ENCODE measurements at regions not wholly inside any gene's neighbourhood (a gene's known extent, or its start where the extent isn't known, plus 50 kb on each side); places are given as distances from the start of the nearest gene placed in this dataset.
"Not testable (repeated sequence)": the region's sequence is repeated elsewhere in the genome, so short reads cannot be mapped to it uniquely, and the experiment has no call there.

DNA sequence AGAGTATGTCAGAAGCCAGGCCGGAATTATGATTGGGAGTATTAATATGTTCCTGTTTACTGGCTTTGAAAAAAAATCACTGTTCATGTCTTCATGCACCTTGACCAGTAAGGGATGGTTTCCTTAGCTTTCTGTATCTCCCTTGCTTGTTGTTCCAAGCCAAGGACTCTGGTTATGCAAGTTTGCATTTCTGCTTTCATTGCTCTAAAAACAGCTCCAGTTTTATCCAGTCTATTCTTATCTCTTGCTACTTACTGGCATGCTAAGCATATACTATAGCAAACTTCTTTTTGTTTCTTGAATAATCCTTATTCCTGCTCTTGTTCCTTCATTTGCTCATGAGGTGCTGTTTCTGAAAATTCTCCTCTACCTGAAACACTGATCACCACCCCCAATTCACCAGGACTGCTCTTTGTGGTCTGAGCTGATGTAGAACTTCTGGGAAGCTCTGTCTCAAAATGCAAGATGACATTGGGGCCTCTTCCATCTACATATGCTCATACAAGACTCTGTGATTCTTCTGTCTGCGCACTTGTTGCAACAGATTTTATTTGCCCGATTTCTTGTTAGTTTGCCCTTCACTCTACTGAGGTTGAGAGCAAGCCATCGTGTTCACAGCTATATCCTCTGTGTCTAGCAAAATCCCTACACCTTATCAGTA lies 173.0 kb downstream of the EBLN2 start:
- peak; percentile 7 for DNase-seq

DNA sequence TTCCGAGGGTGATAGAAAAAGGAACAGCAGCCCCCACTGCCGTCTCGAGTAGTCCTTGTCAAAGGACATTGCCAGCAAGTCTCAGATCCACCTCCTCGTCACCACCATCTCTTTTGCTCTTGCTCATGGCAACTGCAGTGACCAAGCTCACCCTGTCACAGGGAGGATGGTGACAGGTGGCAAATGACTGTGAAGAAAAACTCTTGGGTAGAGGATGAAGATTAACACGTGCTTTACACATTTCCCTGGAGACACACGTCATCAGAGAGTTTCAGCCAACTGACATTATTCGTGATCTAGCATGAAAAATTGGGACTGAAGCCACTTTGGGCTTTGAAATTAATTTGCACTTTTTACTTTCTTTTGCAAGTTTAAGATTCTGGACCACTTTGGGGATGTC lies 174.3 kb downstream of the EBLN2 start:
- DNase-seq, result no peak

DNA sequence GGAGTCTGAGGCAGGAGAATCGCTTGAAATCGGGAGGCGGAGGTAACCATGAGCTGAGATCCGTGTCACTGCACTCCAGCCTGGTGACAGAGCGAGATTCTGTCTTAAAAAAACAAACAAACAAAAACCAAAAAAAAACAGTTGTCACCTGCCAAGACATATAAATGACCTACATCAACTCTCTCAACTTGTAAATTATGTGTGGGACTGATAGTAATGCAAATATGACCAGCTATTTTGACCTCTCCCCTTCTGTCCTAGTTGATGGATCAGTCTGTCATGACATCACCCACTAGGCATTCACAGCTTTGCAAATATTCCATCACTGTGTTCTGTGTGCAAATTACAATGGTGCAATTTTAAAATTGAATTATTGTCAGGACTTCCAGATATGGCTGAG lies 175.4 kb downstream of the EBLN2 start:
- DNase-seq, result no peak

DNA sequence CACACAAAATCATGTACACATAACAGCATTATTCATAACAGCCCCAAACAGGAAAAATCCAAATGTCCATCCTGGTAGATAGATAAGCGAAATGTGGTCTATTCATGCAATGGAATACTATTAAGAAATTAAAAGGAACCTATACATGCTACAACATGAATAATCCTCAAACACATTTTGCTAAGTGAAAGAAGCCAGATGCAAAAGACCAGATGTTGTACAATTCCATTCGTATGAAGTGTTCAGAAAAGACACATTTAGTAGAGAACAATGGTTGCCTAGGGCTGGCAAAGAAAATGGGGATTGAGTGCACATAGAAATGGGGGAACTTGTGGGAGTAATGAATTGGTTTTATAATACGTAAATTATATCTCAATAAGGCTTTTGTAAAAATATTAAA lies 182.3 kb downstream of the EBLN2 start:
- no peak for DNase-seq

DNA sequence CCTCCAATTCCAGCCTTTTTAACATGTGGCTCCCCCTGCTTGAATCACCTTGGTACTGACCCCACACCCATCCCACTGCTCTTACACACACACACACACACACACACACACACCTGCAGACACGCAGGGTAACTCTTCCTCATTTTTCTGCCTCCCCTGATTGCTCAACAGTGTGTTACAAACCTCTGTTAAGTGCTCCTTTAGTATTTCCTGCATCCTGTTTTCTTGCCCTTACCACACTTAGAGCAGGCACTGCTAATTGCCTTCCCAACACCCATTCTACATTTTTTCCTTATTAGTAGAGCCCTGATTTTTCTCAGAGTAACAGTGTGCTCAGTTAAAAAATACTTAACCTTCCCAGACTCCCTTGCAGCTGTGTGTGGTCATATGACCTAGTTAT lies 184.0 kb downstream of the EBLN2 start:
- DNase-seq, result no peak

DNA sequence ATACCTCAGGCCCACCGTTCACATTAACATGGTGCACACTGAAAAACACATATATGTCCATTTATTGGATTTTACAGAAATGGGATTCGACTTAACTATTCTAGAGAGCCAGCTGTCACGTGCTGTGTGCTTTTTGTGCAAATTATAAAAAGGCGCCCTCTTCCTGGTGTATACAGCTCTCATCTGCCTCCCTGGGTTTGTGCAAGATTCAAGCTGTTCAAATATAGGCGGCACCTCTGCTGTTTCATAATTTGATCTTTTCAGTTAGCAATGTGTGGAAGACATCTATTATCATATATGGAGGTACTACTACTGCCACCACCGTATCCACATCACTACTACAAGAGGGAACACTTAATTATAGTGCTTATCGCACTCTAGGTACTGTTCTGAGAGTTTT lies 187.6 kb downstream of the EBLN2 start:
- DNase-seq, result no peak

DNA sequence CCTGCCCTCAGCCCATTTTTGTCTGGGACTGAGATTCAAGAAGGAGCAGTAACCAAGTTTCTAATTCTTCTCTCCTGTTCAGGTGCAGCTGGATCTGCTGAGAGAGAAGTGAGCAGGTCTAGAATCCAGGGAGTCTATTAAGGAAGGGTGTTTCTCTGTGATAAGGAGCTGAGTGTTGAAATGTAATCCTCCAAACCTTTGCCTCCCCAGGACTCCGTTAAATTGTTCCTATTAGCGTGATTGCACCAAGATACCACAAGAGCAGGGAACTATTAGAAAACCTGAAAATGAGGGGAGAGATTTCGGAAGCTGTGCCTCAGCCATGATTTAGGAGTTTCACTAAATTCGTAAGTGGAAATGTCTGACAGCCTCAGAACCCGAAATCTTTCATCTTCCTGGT lies 192.6 kb downstream of the EBLN2 start:
- no peak for DNase-seq

DNA sequence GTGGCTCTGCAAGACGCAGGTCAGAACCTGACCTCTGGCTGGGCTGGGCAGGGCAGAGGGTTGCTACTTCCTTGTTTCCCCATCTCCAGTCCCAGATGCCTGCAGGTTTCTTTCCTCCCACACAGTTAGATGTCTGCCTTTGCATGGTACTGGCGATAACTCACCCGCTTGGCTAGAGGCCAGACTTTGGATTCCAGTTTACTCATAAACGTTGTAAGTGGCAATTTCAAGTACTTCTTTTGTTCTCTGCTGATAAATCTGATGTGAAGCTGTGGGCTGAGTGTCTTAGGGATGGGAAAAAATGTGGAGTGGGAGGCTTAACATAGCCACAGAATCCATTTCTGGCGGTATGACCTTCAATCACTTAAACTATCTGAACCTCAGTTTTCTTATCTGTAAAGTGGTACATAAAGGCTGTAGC lies 194.2 kb downstream of the EBLN2 start:
- DNase-seq, result no peak

DNA sequence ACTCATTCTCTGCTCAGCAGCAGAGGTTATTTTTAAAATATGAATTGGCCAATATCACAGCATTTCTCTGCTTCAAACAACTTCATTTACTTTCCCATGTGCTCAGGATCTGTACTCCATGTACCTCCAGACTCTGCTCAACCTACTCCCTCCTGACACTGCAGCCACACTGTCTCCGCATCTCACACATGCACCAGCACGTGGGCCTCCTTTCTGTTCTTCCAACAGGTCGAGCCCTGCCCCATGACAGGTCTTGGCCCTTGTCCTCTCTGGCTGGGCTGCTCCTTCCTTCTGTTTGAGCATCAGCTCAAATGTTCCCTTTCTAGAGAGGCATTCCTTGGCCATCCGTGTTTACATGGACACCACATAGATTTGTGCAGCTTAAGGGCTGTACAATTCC lies 195.7 kb downstream of the EBLN2 start:
- DNase-seq, result no peak

DNA sequence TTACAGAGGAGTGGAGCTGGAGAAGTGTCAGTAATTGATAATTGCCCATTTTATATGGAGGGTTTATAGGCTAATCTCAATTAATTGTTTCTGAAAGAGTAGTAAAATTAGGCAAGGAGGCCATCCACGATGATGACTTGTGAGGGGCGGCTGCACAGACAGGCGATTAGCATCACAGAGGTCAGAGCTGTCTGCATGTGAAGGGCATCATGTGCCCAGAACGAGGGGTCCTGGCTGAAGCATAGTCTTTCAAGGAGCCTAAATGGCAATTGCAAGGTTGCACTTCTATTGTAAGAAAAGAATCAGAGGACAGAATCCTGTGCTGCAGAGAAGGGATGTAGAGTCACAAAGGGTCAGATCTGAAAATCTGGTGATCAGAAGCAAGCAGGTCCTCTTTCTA lies 196.6 kb downstream of the EBLN2 start:
- no peak for DNase-seq

DNA sequence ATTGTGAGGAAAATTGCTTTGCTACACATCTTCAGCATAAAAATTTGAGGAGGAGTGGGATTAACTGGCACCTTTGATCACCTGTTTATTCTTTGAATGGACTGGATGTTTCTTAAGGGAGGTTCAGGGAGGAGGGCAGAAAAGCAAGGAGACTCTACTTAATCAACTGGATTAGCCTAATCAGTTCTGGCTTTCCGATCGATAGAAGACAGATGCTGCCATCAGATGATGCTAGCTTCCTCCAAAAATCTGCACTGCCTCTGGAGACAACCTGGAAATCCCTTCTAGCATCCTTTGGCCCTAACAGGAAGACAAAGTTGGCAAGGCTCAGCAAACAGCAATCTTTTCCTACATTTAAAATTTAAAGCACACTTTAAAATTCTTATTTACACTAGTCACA lies 197.8 kb downstream of the EBLN2 start:
- DNase-seq, result no peak

DNA sequence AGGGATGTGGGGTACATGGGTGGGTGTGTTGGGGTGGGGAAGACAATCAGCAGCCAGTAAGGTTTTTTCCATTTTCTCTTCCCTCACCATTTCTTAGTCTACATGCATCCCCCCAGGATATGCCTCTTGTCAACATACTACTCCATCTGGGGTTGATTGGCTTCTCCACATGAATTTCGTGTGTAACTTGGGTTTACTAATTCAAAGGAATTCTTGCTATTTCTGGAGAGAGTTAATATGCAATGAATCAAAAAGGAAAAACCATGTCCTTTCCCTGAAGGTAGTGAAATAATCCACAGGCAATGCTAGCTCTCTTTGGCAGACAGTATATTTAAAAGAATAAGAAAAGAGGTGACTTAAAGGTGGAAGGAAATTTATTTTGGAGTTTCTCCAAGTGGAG lies 198.4 kb downstream of the EBLN2 start:
- no peak for DNase-seq

DNA sequence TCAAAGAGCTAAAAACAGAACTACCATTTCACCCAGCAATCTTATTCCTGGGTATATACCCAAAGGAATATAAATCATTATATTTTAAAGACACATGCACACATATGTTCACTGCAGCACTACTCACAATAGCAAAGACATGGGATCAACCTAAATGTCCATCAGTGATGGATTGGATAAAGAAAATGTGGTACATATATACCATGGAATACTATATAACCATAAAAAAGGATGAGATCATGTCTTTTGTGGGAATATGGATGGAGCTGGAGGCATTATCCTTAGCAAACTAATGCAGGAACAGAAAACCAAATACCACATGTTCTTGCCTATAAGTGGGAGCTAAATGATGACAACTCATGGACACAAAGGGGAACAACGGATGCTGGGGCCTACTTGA lies 205.1 kb downstream of the EBLN2 start:
- DNase-seq, result not testable (repeated sequence)

DNA sequence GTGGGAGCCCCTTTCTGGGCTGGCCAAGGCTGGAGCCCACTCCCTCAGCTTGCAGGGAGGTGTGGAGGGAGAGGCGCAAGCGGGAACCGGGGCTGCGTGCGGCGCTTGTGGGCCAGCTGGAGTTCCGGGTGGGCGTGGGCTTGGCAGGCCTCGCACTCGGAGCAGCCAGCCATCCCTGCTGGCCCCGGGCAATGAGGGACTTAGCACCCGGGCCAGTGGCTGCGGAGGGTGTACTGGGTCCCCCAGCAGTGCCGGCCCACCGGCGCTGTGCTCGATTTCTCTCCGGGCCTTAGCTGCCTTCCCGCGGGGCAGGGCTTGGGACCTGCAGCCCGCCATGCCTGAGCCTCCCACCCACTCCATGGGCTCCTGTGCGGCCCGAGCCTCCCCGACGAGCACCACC lies 207.7 kb downstream of the EBLN2 start:
- not testable (repeated sequence) for DNase-seq

DNA sequence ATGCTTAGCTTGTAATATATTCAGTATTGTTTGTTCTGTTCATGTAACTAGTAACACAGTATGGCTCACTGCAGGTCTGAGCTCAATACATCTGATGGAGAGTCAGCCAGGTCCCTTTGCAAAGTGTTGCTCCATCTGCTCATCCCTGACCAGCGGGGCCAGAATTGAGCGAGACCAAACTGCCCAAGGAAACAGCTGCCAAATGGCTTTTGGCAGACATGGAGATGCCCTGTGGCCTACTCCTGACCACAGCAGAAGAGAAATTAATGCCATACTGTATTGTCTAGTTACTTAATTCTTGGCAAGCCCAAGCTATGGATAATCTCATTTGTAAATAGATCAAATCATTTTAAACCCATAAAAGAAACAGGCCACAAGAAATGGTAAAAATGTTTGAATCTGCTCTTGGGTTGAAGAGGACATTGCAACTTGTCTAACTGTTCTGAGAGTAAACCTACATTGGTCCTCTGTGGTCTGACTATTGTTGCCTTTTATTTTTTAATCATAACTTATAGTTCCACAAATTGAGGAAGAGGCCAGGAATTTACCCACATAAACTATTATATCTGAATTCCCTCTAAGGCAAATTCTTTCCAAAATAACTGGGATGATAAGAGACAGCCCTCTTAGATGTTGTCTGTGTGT lies 209.5 kb downstream of the EBLN2 start:
- DNase-seq, result no peak

DNA sequence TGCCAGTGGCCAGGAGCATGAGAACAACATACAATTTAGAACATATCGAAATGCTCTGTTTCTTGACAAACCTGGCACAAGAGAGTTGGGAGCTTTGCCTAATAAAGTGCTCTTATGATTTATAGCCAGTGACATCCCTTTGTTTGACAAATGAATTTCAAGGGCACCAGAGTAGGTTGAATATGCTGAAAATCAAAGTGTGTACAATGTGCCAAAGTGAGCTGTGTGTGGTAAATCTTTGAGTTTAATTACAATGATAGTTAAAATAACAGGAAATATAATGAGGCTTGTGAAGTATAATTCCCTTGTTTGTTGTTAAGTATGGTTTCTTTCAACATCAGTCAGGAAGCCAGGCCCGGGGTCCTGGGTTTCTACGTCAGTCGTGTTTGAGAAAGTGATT lies 211.9 kb downstream of the EBLN2 start:
- DNase-seq, result no peak

DNA sequence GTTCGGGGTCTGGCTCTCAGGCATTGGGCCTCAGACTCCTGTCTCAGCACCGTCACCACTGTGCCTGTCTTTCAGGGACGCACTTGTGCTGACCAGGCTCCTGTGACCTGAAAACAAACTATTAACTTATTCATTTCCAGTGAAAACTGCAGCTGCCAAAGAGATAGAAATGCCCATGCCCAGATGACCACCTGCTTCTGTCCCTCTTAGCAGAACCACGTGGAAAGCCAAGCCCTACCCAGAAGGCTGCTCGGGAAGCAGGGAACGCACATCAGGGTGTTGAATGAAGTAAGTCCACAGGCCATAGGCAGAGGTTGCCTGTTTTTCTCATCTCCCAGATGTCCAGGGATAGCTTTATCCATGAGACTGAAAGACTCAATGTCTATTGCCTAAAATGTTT lies 219.3 kb downstream of the EBLN2 start:
- DNase-seq, result no peak

DNA sequence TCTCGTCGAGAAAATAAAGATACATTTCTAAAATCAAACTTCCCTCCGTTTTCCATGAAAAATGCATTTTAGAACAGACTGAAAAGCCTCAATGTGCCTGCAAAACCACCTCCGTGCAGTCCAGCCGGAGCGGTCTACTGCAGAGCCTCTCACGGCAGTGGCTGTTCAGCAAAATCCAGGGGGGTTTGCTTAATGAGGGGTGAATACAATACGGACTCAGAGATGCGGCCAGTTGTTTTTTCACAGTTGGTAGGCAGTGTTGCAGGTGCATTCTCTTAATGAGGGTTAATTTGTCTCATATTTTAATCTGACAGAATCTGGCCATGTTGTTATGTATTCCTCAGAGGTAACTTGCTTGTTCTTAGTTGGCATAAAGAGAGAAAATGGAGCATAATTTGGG lies 223.0 kb downstream of the EBLN2 start:
- DNase-seq, result no peak

DNA sequence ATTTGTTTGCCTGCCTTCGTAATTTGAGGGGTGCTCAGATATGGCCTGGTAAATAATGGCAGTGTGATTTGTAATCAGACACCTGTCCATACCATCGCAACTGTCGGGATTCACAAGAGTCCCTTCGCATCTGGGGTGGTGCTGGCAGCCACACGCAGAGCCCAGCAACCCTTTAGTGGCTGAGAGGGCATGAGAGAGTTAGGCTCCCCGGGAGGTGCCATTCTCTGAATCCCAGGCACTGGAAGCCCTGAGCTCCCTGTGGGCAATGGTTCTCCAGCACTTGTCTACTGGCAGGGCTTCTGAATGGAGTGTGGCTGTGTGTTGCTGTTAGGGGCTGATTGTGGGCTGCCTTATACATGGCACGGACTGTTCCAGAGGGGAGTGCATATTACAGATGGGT lies 230.1 kb downstream of the EBLN2 start:
- no peak for DNase-seq

DNA sequence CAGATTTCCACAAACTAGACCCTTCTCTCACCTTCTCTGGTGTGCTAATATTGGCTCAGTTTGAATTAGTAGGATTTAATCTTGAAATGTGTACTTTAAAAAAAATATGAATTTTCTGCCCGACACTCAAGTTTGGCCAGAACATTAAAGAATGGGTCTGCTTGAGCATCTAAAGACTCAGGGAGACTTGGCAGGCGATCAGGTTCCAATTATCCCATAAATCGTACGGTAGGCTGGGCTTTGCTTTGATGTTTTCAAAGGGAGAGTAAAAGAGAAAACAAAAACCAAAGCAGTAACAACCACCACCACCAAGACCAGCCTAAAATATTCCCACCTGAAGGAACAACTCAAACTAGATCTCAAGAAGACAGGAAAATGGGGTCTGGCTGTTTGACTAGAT lies 230.8 kb downstream of the EBLN2 start:
- DNase-seq, result no peak

DNA sequence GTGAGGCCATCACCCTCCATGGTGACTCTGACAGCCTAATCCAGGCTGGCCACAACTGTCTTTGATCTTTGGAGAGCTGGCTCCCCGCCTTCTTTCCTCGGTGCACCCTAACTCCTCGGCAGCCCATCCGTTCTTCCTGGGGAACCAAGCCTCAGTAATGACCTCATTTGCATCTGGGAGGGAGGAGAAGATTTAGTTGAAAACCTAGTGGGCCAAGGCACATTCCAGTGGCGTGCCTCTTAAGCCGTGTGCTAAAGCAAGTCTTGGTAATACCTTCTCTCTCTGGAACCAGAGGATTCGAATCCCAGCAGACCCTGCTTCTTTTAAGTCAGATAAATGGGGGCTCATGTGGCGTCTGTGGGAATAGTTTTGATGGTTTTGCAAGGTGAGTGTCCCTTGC lies 233.1 kb downstream of the EBLN2 start:
- DNase-seq, result no peak

DNA sequence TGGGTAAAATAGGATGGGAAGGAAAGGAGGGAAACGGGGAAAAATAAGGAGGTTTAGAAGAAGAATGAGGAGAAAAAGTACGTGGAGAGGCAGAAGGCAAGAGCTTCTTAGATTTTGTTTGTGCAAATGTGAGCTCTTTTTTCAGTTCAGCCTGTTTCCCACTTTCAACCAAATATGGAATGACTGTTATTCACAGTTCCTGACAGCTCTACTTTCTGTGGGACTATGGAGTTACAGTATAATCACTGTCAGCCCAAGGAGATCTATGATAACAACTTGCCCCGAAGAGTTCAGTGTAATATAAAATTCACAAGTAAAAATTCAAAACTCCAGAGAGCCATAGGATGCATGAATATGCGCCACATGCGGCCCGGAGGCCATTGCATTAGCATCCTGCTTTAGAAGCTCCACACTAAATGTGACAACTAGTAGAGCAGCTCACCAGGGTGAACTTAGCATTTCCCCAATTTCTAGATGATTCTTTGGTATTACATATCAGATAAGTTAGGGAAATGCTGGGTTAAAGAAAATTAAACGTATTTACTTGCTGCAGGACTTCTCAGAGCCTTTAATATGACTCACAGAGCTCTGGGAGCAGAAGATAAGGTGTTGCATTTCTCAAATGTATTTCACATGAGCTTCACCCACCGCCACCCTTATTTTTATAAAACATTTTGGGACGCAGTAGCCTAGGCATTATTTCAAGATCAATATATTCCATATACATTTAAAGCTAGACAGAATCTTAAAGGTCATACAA lies 234.6 kb downstream of the EBLN2 start:
- DNase-seq, result no peak

DNA sequence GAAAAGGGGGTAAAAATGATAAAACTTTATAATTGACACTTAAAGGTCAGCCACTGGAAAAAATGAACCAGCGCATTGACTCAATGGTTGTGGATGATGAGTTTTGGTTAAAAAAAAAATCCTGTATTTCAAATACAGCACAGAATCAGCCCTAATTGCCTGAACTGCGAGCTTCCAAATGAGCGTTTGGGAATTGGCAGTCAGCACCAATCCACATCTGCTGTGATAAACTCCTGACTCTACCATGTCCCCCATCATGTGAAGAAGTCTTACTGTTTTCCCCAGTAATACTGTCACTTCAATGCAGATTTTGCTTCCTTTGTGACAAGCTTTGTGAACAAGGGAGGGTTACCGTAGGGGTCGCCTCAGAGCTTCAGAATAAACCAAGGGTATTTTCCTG lies 235.4 kb downstream of the EBLN2 start:
- no peak for DNase-seq
